ENCODE measurements at regions not wholly inside any gene's neighbourhood (a gene's known extent, or its start where the extent isn't known, plus 50 kb on each side); places are given as distances from the start of the nearest gene placed in this dataset.

DNA sequence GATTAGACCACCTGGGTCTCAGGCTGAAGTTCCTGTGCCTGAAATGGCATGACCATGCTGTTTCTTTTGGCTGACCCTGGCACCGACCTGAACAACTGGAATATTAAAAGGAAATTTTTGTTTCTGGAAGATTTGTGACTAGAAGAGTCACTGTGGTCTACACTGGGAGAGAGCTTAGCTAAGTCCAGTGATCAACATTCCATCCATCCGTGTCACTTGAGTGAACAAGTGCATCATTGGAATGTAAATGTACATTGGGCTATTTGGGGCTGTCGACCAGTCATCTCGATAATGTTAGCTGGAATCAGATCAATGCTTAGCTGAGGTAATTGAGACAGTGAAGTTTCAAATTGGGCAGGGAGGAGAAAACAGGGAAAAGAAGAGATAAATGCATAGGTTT is 95.4 kb upstream of the CCDC85A start:
- ATAC-seq (ENCODE audit: low FRiP score in 2 of 2) (no peak), DNase-seq (no peak)
- H3K27me3 ChIP-seq, result no peaks in the 10 kb centered on the region
- H3K27ac ChIP-seq, result no peak overlapping the region
- 73 to 78% methylated on average over 4 of the region's 4 CpGs for WGBS, 2 donors
- no peak overlapping the region for H3K4me3 ChIP-seq
- H3K36me3 ChIP-seq, result no peaks in the 10 kb centered on the region
- TF ChIP-seq POLR2AphosphoS5 (IDR thresholded peaks at IDR 0.05) (no peak), EP300 (IDR thresholded peaks at IDR 0.05) (no peak), POLR2A (IDR thresholded peaks at IDR 0.05) (no peak)
- TF ChIP-seq, protein P1, sequence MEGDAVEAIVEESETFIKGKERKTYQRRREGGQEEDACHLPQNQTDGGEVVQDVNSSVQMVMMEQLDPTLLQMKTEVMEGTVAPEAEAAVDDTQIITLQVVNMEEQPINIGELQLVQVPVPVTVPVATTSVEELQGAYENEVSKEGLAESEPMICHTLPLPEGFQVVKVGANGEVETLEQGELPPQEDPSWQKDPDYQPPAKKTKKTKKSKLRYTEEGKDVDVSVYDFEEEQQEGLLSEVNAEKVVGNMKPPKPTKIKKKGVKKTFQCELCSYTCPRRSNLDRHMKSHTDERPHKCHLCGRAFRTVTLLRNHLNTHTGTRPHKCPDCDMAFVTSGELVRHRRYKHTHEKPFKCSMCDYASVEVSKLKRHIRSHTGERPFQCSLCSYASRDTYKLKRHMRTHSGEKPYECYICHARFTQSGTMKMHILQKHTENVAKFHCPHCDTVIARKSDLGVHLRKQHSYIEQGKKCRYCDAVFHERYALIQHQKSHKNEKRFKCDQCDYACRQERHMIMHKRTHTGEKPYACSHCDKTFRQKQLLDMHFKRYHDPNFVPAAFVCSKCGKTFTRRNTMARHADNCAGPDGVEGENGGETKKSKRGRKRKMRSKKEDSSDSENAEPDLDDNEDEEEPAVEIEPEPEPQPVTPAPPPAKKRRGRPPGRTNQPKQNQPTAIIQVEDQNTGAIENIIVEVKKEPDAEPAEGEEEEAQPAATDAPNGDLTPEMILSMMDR (IDR thresholded peaks at IDR 0.05), result no peak
- no peaks in the 10 kb centered on the region for H3K9me3 ChIP-seq
- H3K4me1 ChIP-seq, result no peaks in the 10 kb centered on the region

DNA sequence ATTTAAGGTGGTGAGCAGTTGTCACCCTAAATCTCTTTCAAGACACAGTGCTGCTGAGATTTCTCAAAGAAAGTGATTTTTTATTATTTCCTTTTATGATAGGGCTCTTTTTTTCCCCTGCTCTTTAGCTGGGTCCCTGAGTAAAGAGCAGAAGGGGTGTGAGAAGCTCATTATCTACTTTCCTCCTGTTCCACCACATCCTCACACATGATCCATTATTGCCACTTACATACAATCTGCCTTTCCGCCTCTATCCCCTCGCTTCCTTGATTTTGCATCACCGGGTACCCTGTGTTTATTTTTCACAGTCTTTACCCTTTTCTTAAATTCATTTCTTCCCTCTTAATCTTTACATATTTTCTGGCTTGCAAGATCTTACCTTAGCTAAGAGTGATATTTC is 93.9 kb upstream of the CCDC85A start:
- 57 to 59% methylated on average over 3 of the region's 3 CpGs for WGBS, 2 donors

DNA sequence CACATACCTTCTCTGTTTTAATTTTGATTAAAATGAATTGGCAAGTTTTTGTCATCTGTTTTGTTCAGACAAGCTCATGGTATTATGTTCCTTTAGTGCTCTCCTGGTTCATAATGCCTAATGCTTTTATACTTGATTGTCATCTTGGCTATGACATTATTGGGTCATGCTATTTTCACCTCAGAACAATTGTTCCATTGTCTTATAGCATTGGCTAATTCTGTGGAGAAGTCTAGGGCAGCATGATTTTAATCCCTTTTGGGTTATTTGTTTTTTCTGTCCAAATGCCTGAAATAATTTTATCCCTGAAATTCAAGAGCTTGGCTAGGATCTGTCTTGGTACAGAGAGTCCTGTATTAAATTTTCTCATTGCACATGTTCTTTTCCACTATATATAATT is 83.8 kb upstream of the CCDC85A start:
- ATAC-seq (ENCODE audit: low FRiP score in 2 of 2) (no peak), DNase-seq (no peak)
- Histone ChIP-seq H3K9me3 (no peaks in the 10 kb centered on the region), H3K27ac (no peak overlapping the region), H3K36me3 (no peaks in the 10 kb centered on the region), H3K4me1 (no peaks in the 10 kb centered on the region), H3K27me3 (no peaks in the 10 kb centered on the region), H3K4me3 (no peak overlapping the region)
- TF ChIP-seq POLR2AphosphoS5 (IDR thresholded peaks at IDR 0.05), result no peak
- TF ChIP-seq POLR2A (IDR thresholded peaks at IDR 0.05), result no peak
- TF ChIP-seq, protein P1 (IDR thresholded peaks at IDR 0.05), result no peak
- no peak for TF ChIP-seq EP300 (IDR thresholded peaks at IDR 0.05)

More for the DNA sequence above, 93.9 kb upstream of the CCDC85A start:
- TF ChIP-seq EP300 (IDR thresholded peaks at IDR 0.05) (no peak), POLR2AphosphoS5 (IDR thresholded peaks at IDR 0.05) (no peak), POLR2A (IDR thresholded peaks at IDR 0.05) (no peak)
- TF ChIP-seq, protein P1 (IDR thresholded peaks at IDR 0.05), result no peak
- no peaks in the 10 kb centered on the region for H3K4me1 ChIP-seq
- no peaks in the 10 kb centered on the region for H3K36me3 ChIP-seq
- H3K9me3 ChIP-seq, result no peaks in the 10 kb centered on the region
- DNase-seq (no peak), ATAC-seq (ENCODE audit: low FRiP score in 2 of 2) (no peak)
- H3K27ac ChIP-seq, result no peak overlapping the region
- H3K4me3 ChIP-seq, result no peak overlapping the region
- no peaks in the 10 kb centered on the region for H3K27me3 ChIP-seq

DNA sequence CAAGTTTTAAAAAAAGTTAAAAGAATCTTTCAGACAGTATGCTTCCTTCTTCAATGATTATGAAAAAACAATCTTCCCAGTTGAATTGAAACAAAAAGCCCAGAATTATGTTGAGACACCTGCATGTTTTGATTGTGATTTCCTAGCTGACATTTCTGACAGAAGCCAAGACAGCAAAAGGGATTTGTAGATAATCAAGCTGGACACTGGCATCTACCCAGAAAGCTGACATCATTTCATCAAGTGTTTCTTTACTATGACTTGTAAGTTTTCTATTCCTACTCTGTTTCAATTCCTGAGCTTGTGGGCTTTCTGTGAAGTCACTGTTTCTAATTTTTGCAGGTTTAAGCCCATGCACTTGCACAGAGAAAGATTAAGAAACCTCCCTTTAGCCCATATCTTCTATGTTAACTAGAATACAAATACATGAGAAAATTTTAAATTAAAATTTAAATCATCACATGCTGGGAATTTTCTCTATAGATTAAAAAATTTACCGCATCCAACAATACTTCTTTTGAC is 82.9 kb upstream of the CCDC85A start:
- 91 to 95% methylated on average over 1 of the region's 1 CpG for WGBS, 2 donors
- no peak for DNase-seq

DNA sequence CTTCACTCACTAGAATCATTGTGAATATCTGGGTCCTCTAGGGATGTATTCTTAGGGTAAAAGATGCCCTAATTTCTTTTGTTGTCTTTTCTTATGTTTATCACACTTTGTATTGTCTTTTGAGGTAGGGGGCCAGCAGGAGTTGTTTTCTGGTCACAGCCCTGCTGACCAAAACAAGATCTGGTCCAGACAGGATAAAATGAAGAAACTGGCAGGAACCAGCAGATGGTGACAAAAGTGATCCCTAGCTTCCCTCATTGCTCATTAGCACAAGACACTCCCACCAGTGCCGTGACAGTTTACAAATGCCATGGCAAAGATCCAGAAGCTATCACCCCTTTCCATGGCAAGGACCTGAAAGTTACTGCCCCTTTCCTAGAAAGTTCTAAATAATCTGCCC is 81.7 kb upstream of the CCDC85A start:
- no peak for TF ChIP-seq EP300 (IDR thresholded peaks at IDR 0.05)
- TF ChIP-seq, protein P1 (IDR thresholded peaks at IDR 0.05), result no peak
- no peak for TF ChIP-seq POLR2AphosphoS5 (IDR thresholded peaks at IDR 0.05)
- TF ChIP-seq POLR2A (IDR thresholded peaks at IDR 0.05), result no peak
- ATAC-seq (ENCODE audit: low FRiP score in 2 of 2), result no peak

More for the DNA sequence above, 82.9 kb upstream of the CCDC85A start:
- ATAC-seq (ENCODE audit: low FRiP score in 2 of 2), result no peak
- Histone ChIP-seq H3K4me1 (no peaks in the 10 kb centered on the region), H3K36me3 (no peaks in the 10 kb centered on the region), H3K27ac (no peak overlapping the region), H3K9me3 (no peaks in the 10 kb centered on the region), H3K4me3 (no peak overlapping the region), H3K27me3 (no peaks in the 10 kb centered on the region)
- TF ChIP-seq EP300 (IDR thresholded peaks at IDR 0.05) (no peak), POLR2A (IDR thresholded peaks at IDR 0.05) (no peak), POLR2AphosphoS5 (IDR thresholded peaks at IDR 0.05) (no peak)
- TF ChIP-seq, protein P1 (IDR thresholded peaks at IDR 0.05), result no peak

More for the DNA sequence above, 81.7 kb upstream of the CCDC85A start:
- Histone ChIP-seq H3K36me3 (no peaks in the 10 kb centered on the region), H3K9me3 (no peaks in the 10 kb centered on the region), H3K27me3 (no peaks in the 10 kb centered on the region), H3K27ac (no peak overlapping the region), H3K4me3 (no peak overlapping the region), H3K4me1 (no peaks in the 10 kb centered on the region)
- 0 to 19% methylated on average over 1 of the region's 1 CpG for WGBS, 2 donors
- DNase-seq, result no peak

Measured in upper lobe of left lung (tissue), 6 donors.